Thyroid gland (tissue), 4 donors: ENCODE measurements at regions not wholly inside any gene's neighbourhood (a gene's known extent, or its start where the extent isn't known, plus 50 kb on each side); places are given as distances from the start of the nearest gene placed in this dataset.
"Not testable (repeated sequence)": the region's sequence is repeated elsewhere in the genome, so short reads cannot be mapped to it uniquely, and the experiment has no call there.

ENCODE experiments used
- DNase-seq, 2 donors: peaks; one replicate each; pipeline ENCODE4 v3.0.0-alpha.2; 2019
- H3K27ac ChIP-seq, 3 donors: fragments of 200-600 bp; sonication (generic); 1 replicate in 2 of 3; 2 replicates in 1 of 3; pipeline ENCODE4 v1.5.1; 2016 to 2019; ENCODE audit warnings: mild to moderate bottlenecking in 1 of 3, moderate library complexity in 1 of 3
- H3K27me3 ChIP-seq: fragments of 200-600 bp; sonication (generic); one replicate; pipeline ENCODE4 v1.5.1; 2019
- H3K36me3 ChIP-seq, 2 donors: fragments of 200-600 bp; sonication (generic); one replicate each; pipeline ENCODE4 v1.5.1; 2016 to 2019
- H3K4me1 ChIP-seq, 2 donors: fragments of 200-600 bp; sonication (generic); one replicate each; pipeline ENCODE4 v1.5.1; 2017 to 2019
- H3K4me3 ChIP-seq, 3 donors: fragments of 200-600 bp; sonication (generic); replicated peaks in 1 of 3; 1 replicate in 2 of 3; 2 replicates in 1 of 3; pipeline ENCODE4 v1.5.1; 2016; ENCODE audit warnings: mild to moderate bottlenecking in 1 of 3
- H3K9me3 ChIP-seq: fragments of 200-600 bp; sonication (generic); one replicate; pipeline ENCODE4 v1.5.1; 2017
- POLR2A ChIP-seq, 2 donors: fragments of 450-650 bp; IDR thresholded peaks; one replicate each; pipeline ENCODE4 v1.6.1; 2017; ENCODE audit warnings: antibody characterized with exemption in 2 of 2, mild to moderate bottlenecking in 2 of 2, moderate library complexity in 1 of 2
- WGBS, 2 donors: methylation state at CpG; one replicate each; pipeline ENCODE4 v1.1.5; 2017; 5-methylcytosine and 5-hydroxymethylcytosine counted together
- intact Hi-C: fragments of 100-400 bp; cut with DNase I; formaldehyde crosslinking; loops from one replicate; pipeline ENCODE4 v1.15.1; 2023
- TF ChIP-seq, protein P1 (sequence below), 6 experiments: fragments of 200-600 bp in 3 of 6; fragments of 450-650 bp in 3 of 6; sonication (generic) in 3 of 6; IDR thresholded peaks; one replicate each; pipeline ENCODE4 v1.5.1; 2016 to 2019; ENCODE audit warnings: antibody characterized with exemption in 6 of 6, mild to moderate bottlenecking in 2 of 6, inconsistent platforms in 1 of 6, moderate library complexity in 1 of 6

DNA sequence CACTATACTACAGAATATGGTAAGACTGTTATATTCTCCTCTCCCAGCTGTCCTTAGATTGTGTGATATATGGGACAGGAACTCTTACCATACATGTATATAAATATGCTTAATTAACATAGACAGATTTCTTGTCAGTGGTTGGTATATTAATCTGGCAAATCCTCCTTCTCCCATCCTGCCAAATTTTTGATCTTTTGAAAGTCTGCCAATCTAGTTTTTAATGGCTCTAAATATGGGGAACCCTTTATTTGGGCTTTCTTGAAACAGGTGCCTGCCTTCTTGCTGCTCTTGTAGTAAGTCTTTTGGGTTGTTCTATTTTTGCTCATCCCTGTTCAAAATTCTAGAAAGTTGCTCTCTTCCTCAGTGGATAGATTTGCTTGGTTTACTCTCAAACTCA is 63.5 kb downstream of the SPATA31D1 start:
- H3K4me3 ChIP-seq = no peak overlapping the region
- no peaks in the 10 kb centered on the region for H3K27me3 ChIP-seq
- H3K27ac ChIP-seq = no peak overlapping the region
- H3K4me1 ChIP-seq = no peaks in the 10 kb centered on the region
- no peaks in the 10 kb centered on the region for H3K36me3 ChIP-seq
- TF ChIP-seq, protein P1, sequence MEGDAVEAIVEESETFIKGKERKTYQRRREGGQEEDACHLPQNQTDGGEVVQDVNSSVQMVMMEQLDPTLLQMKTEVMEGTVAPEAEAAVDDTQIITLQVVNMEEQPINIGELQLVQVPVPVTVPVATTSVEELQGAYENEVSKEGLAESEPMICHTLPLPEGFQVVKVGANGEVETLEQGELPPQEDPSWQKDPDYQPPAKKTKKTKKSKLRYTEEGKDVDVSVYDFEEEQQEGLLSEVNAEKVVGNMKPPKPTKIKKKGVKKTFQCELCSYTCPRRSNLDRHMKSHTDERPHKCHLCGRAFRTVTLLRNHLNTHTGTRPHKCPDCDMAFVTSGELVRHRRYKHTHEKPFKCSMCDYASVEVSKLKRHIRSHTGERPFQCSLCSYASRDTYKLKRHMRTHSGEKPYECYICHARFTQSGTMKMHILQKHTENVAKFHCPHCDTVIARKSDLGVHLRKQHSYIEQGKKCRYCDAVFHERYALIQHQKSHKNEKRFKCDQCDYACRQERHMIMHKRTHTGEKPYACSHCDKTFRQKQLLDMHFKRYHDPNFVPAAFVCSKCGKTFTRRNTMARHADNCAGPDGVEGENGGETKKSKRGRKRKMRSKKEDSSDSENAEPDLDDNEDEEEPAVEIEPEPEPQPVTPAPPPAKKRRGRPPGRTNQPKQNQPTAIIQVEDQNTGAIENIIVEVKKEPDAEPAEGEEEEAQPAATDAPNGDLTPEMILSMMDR (IDR thresholded peaks at IDR 0.05) = no peak
- no peak for TF ChIP-seq POLR2A (IDR thresholded peaks at IDR 0.05)
- no peak for DNase-seq
- intact Hi-C loops = no loop called here
- H3K9me3 ChIP-seq = no peaks in the 10 kb centered on the region

DNA sequence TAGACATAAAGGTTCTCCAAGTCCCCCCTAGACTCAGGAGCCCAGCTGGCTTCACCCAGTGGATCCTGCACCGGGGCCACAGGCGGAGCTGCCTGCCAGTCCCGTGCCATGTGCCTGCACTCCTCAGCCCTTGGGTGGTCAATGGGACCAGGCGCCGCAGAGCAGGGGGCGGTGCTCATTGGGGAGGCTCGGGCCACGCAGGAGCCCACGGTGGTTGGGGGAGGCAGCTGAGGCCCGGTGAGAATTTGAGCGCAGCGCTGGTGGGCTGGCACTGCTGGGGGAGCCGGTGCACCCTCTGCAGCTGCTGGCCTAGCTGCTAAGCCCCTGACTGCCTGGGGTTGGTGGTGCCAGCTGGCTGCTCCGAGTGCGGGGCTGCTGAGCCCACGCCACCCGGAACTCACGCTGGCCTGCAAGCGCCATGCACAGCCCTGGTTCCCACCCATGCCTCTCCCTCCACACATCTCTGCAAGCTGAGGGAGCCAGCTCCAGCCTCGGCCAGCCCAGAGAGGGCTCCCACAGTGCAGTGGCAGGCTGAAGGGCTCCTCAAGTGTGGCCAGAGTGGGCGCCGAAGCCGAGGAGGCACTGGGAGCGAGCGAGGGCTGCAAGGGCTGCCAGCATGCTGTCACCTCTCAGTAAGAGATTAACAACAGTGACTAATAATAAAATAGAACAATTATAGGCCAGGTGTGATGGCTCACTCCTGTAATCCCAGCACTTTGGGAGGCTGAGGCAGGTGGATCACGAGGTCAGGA is 65.9 kb downstream of the SPATA31D1 start:
- H3K27me3 ChIP-seq = no peaks in the 10 kb centered on the region
- TF ChIP-seq, protein P1 (IDR thresholded peaks at IDR 0.05) = no peak
- TF ChIP-seq POLR2A (IDR thresholded peaks at IDR 0.05) = no peak
- no peak for DNase-seq
- intact Hi-C loops = no loop called here
- no peaks in the 10 kb centered on the region for H3K36me3 ChIP-seq
- WGBS, 2 donors = 97 to 98% methylated on average over 8 to 13 of the region's 26 CpGs
- H3K4me3 ChIP-seq = no peak overlapping the region
- no peaks in the 10 kb centered on the region for H3K9me3 ChIP-seq
- H3K4me1 ChIP-seq = no peaks in the 10 kb centered on the region
- no peak overlapping the region for H3K27ac ChIP-seq

DNA sequence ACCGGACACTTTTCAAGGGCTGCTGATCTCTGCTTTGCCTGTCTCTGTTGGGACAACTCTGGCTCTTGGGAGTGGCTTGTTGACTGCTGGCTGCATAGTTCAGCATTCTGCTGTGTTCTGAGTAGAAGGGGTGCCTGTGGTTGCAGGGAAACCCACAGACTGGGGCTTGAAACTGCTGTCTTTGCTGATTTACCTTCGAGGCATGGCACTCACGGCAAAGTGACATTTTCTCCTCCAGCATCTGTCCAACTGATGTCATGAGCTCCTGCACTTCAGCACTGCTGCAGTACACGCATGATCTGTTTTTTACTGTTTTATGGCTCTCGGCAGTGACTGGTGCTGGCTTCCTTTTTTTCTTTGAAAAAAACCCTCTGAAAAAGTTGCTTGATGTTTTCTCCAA is 69.2 kb downstream of the SPATA31D1 start:
- Histone ChIP-seq H3K4me1 (no peaks in the 10 kb centered on the region), H3K27ac (no peak overlapping the region), H3K36me3 (no peaks in the 10 kb centered on the region), H3K4me3 (no peak overlapping the region), H3K27me3 (no peaks in the 10 kb centered on the region), H3K9me3 (no peaks in the 10 kb centered on the region)
- whole genome bisulfite sequencing, 2 donors = 62 to 78% methylated on average over 5 of the region's 5 CpGs
- TF ChIP-seq POLR2A (IDR thresholded peaks at IDR 0.05) = no peak
- intact Hi-C loops = no loop called here
- no peak for DNase-seq

DNA sequence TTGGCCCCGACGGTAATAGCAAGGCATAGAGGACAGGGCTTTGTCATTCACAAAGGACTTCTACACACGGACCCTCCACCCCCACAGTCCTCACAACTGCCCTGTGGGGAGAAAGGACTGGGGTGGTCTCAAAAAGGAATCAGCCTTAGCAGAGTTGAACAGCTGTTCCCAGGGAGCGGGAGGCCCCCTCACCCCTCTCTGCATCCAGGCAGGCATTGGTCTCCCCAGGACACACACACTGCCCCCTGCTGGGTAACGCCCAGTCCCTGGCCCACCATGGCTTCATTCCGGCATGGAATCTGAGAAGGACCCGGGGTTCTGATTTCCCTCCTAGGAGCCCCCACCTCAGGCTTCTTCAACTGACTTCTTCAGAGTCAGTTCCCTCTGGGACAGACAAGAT is 73.2 kb downstream of the SPATA31D1 start:
- H3K4me1 ChIP-seq, H3K27me3 ChIP-seq, H3K27ac ChIP-seq, H3K4me3 ChIP-seq, H3K9me3 ChIP-seq, intact Hi-C loops, DNase-seq, H3K36me3 ChIP-seq: not testable (repeated sequence)
- 77 to 96% methylated on average over 5 to 7 of the region's 7 CpGs for WGBS, 2 donors

DNA sequence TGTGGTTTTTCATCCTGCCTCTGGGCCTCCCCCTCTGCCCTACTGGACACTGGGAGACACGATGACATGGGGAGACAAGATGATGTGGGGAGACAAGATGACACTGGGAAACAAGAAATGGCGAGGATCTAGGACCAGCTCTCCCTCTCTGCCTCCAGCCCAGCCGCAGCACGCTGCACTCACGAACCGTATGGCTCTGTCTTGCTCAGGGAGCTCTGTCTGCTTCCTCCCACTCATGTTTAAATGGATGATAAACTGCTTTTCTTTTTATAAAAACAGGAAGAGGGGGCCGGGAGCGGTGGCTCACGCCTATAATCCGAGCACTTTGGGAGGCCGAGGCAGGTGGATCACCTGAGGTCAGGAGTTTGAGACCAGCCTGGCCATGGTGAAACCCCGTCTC is 73.7 kb downstream of the SPATA31D1 start:
- 83 to 89% methylated on average over 12 of the region's 12 CpGs for WGBS, 2 donors
- intact Hi-C loops = no loop called here
- H3K4me1 ChIP-seq = no peaks in the 10 kb centered on the region

More for the DNA sequence above, 73.7 kb downstream of the SPATA31D1 start:
- no peak overlapping the region for H3K4me3 ChIP-seq
- TF ChIP-seq POLR2A (IDR thresholded peaks at IDR 0.05) = no peak
- TF ChIP-seq, protein P1 (IDR thresholded peaks at IDR 0.05) = no peak
- H3K27me3 ChIP-seq = no peaks in the 10 kb centered on the region
- DNase-seq = no peak
- H3K9me3 ChIP-seq = no peaks in the 10 kb centered on the region
- H3K27ac ChIP-seq = no peak overlapping the region
- H3K36me3 ChIP-seq = no peaks in the 10 kb centered on the region
